ENCODE measurements at regions not wholly inside any gene's neighbourhood (a gene's known extent, or its start where the extent isn't known, plus 50 kb on each side); places are given as distances from the start of the nearest gene placed in this dataset.

GRCh38 chr20:12687476-12687875, 321.3 kb upstream of the SPTLC3 start:
- Histone ChIP-seq H3K36me3 (ENCODE audit: control insufficient read depth, insufficient read depth, low read length) (no peaks in the 10 kb centered on the region), H3K4me3 (replicated peaks; ENCODE audit: low read depth, low read length) (no peak overlapping the region), H3K27me3 (replicated peaks; ENCODE audit: control insufficient read depth, insufficient read depth, low read length) (no peaks in the 10 kb centered on the region)
- TF ChIP-seq, protein P1, sequence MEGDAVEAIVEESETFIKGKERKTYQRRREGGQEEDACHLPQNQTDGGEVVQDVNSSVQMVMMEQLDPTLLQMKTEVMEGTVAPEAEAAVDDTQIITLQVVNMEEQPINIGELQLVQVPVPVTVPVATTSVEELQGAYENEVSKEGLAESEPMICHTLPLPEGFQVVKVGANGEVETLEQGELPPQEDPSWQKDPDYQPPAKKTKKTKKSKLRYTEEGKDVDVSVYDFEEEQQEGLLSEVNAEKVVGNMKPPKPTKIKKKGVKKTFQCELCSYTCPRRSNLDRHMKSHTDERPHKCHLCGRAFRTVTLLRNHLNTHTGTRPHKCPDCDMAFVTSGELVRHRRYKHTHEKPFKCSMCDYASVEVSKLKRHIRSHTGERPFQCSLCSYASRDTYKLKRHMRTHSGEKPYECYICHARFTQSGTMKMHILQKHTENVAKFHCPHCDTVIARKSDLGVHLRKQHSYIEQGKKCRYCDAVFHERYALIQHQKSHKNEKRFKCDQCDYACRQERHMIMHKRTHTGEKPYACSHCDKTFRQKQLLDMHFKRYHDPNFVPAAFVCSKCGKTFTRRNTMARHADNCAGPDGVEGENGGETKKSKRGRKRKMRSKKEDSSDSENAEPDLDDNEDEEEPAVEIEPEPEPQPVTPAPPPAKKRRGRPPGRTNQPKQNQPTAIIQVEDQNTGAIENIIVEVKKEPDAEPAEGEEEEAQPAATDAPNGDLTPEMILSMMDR (IDR thresholded peaks at IDR 0.05; ENCODE audit: insufficient read depth, low read length, poor library complexity, severe bottlenecking) = no peak
- no peak for DNase-seq (ENCODE audit: extremely low read depth, insufficient read length)

DNA sequence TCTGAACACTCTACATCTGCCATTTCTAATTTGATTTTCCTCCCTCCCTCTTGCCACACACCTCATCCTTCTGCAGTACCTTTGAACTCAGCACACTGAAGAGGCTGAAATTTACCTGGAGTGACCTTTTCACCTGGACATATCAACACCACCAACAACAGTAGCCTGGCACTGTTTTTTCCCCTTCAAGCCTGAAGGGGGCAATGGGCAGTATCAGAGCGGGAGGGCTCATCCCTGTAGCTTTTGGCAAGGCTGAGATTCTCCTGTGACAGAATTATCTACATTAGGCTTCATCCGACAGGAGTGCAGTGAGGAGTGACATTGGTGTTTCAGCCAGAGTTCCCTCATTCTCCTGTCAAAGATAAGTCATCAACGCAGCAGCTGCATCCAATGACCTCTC, 312.8 kb upstream of the SPTLC3 start:
- no peak for DNase-seq (ENCODE audit: extremely low read depth, insufficient read length)
- no peaks in the 10 kb centered on the region for H3K27me3 ChIP-seq (replicated peaks; ENCODE audit: control insufficient read depth, insufficient read depth, low read length)
- H3K4me3 ChIP-seq (replicated peaks; ENCODE audit: low read depth, low read length) = no peak overlapping the region
- H3K36me3 ChIP-seq (ENCODE audit: control insufficient read depth, insufficient read depth, low read length) = no peaks in the 10 kb centered on the region
- TF ChIP-seq, protein P1 (IDR thresholded peaks at IDR 0.05; ENCODE audit: insufficient read depth, low read length, poor library complexity, severe bottlenecking) = no peak

- Histone ChIP-seq H3K36me3 (ENCODE audit: control insufficient read depth, insufficient read depth, low read length) (no peaks in the 10 kb centered on the region), H3K4me3 (replicated peaks; ENCODE audit: low read depth, low read length) (no peak overlapping the region), H3K27me3 (replicated peaks; ENCODE audit: control insufficient read depth, insufficient read depth, low read length) (no peaks in the 10 kb centered on the region)
- no peak for DNase-seq (ENCODE audit: extremely low read depth, insufficient read length)
- TF ChIP-seq, protein P1 (IDR thresholded peaks at IDR 0.05; ENCODE audit: insufficient read depth, low read length, poor library complexity, severe bottlenecking) = no peak
These were observed 310.0 kb upstream of the SPTLC3 start for GRCh38 chr20:12698817-12699216.

DNA sequence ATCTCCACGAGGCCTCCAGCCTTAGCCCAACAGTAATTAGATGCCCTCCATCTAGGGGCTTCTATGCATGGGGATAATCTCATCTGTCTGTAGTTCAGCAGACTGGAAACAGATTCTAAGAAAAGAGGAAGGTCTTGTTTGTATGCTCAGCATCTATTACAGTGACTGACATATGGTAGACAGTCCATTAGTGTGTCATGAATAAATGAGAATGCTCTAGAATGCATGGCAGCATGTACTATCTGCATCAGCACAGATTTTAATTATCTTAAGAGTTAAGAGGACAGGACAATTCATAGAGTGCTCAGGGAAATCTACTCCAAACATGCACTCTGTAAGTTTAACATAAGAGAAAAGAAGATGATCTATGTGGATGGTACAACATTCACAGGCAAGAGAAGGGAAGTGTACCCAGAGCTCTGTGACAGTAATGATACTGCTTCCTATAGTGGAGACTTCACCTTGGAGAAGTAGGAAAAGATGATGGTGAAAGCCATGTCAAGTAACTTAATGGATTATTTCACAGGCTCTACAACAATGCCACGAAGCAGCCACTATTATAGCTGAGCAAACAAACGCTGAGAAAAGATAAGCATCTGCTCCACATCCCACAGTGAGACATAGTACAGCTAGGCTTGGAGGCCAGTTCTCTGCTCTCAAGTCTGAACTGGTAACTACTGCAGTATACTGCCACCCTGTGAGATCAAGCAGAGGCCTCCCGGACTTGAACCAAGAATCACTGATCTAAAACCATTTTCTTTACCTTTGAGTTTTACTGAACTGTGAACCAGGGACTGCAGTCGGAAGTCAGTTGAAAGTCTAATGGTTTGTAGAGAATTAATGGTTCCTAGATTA, 309.2 kb upstream of the SPTLC3 start:
- no peak for DNase-seq (ENCODE audit: extremely low read depth, insufficient read length)
- Histone ChIP-seq H3K4me3 (replicated peaks; ENCODE audit: low read depth, low read length) (no peak overlapping the region), H3K36me3 (ENCODE audit: control insufficient read depth, insufficient read depth, low read length) (no peaks in the 10 kb centered on the region), H3K27me3 (replicated peaks; ENCODE audit: control insufficient read depth, insufficient read depth, low read length) (no peaks in the 10 kb centered on the region)
- TF ChIP-seq, protein P1 (IDR thresholded peaks at IDR 0.05; ENCODE audit: insufficient read depth, low read length, poor library complexity, severe bottlenecking) = no peak

DNA sequence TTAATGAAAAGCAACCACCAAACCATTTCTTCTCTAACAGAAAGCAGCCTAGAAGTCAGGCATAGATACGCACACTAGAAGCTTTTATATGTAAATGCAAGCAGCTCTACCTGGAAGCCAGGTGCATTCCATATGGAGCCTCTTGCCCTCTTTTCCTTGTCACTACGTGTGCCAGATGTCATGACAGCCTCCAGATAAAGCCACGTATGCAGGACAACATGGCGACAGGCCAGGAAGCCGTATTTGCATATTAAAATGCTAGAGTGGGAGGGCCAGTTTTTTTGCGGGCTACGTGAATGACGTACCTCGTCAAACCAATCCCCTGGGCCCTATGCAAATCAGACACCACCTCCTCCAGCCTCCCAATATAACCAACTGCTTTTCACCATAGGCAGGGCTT, 308.1 kb upstream of the SPTLC3 start:
- TF ChIP-seq, protein P1 (IDR thresholded peaks at IDR 0.05; ENCODE audit: insufficient read depth, low read length, poor library complexity, severe bottlenecking) = no peak
- DNase-seq (ENCODE audit: extremely low read depth, insufficient read length) = no peak

More for the DNA sequence above, 308.1 kb upstream of the SPTLC3 start:
- H3K27me3 ChIP-seq (replicated peaks; ENCODE audit: control insufficient read depth, insufficient read depth, low read length) = no peaks in the 10 kb centered on the region
- H3K4me3 ChIP-seq (replicated peaks; ENCODE audit: low read depth, low read length) = no peak overlapping the region
- H3K36me3 ChIP-seq (ENCODE audit: control insufficient read depth, insufficient read depth, low read length) = no peaks in the 10 kb centered on the region

Measured in GM06990 (cell line).